HFF-Myc (cell line): ENCODE measurements at regions not wholly inside any gene's neighbourhood (a gene's known extent, or its start where the extent isn't known, plus 50 kb on each side); places are given as distances from the start of the nearest gene placed in this dataset.

Experiments
- DNase-seq: peaks from one replicate; pipeline ENCODE4 v3.0.0-alpha.2; 2011; ENCODE audit warnings: low read depth; ENCODE audit errors: extremely low read depth
- H3K4me3 ChIP-seq: replicated peaks from 2 replicates; pipeline ENCODE4 v1.5.1; 2011; ENCODE audit warnings: low read depth, mild to moderate bottlenecking, control low read depth, low read length
- CTCF ChIP-seq: IDR thresholded peaks from 2 replicates; pipeline ENCODE4 v1.5.1; 2012; ENCODE audit warnings: mild to moderate bottlenecking, low read depth, low read length, control low read depth; ENCODE audit errors: missing control alignments

- no peak overlapping the region for H3K4me3 ChIP-seq
- no peak for DNase-seq
Observed at GRCh38 chr1:82160903-82161302, 360.2 kb downstream of the ADGRL2 start.

GRCh38 chr1:82160036-82160435 is 359.3 kb downstream of the ADGRL2 start:
- no peak for TF ChIP-seq CTCF
- no peak for DNase-seq
- H3K4me3 ChIP-seq, result no peak overlapping the region

More at GRCh38 chr1:82160903-82161302, 360.2 kb downstream of the ADGRL2 start:
- no peak for TF ChIP-seq CTCF

- no peak overlapping the region for H3K4me3 ChIP-seq
- TF ChIP-seq CTCF, result no peak
- DNase-seq, result no peak
Observed at GRCh38 chr1:82158981-82159380, 358.2 kb downstream of the ADGRL2 start.

GRCh38 chr1:82154219-82154970 is 353.7 kb downstream of the ADGRL2 start:
- no peak for DNase-seq
- H3K4me3 ChIP-seq, result no peak overlapping the region
- TF ChIP-seq CTCF, result no peak

- no peak for TF ChIP-seq CTCF
- no peak for DNase-seq
- H3K4me3 ChIP-seq, result no peak overlapping the region
Observed at GRCh38 chr1:82153752-82154151, 353.0 kb downstream of the ADGRL2 start.

GRCh38 chr1:82153272-82153629 is 352.5 kb downstream of the ADGRL2 start:
- no peak overlapping the region for H3K4me3 ChIP-seq
- TF ChIP-seq CTCF, result no peak
- no peak for DNase-seq
